ENCODE measurements at regions not wholly inside any gene's neighbourhood (a gene's known extent, or its start where the extent isn't known, plus 50 kb on each side); places are given as distances from the start of the nearest gene placed in this dataset.

DNA sequence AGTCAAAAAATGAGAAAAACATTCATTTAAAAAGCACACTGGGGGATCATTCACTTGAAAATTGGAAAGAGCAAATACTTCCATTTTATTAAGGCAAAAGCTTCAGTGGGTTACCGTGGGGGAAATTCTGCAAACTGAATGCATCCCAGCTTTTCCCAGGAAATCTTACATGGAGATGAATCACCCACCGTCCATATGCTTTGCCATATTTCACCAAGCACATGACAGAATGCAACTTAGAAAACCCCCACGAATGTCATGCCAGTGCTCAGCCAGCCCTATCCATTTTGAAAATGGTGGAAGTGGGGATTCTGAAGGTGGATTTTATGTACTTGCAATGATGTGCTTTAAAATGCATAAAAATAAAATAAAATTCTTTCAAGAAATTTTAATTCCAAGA lies 485.5 kb upstream of the ID2 start:
- DNase-seq = no peak

DNA sequence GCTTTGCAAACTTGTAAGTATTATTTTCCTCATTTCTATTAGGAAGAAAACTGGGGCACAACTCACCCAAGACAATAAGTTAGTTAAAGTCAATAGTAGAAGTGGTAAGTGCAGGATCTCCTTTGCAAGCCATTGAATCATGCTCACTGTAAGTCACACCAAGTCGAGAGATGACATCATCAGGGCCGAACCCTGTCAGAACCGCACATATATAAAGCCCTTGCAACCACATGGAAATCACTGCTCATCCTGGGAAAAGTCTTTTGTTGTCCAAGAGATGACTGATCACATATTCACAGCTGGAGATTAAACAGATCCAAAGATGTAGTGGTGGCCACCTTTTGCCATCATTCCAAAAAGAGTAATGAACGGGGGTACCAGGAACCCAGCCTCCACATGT lies 484.8 kb upstream of the ID2 start:
- no peak for DNase-seq

DNA sequence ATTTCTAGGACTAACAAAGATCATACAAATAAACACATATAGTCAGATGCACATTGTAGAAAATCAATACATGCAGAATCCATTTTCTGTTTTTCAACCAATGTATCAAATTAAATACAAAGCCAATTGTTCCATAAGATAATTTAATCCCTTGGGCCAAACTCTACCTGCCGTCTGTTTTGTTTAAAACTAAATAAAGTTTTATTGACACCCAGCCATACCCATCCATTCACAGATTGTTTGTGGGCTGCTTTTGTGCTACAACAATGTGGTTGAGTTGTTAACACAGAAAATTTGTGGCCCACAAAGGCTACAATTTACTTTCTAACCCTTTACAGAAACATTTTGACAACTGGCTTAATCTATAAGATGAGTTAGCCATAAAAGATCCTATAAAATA lies 484.0 kb upstream of the ID2 start:
- no peak for DNase-seq

DNA sequence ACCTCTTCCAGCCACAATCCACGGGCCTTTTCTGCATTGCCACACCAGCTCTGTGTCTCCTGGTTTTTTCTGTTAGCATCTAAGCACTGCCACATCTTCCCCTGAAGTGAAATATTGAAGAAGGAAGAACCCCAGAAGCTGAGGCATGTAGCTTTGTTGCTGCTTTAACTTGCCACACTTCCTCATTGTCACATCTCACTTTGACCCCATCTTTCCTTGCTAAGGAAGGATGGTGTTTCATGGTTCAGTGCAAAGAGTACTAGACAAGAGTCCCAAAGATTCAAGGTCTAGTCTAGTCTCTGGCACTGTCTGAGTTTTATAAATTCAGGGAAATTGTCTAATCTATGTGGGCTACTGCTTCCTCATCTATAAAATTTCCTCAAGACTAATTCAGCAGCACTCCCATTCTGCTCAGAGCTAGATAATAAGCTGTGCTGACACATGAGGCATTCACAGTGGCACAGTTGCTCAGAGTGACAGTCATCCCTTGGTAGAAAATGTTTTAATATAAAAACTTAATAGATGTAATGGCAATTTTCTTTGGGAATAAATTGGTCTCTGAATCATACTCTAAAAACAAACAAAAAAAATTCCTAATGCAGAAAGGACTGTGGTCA lies 483.0 kb upstream of the ID2 start:
- no peak for DNase-seq

DNA sequence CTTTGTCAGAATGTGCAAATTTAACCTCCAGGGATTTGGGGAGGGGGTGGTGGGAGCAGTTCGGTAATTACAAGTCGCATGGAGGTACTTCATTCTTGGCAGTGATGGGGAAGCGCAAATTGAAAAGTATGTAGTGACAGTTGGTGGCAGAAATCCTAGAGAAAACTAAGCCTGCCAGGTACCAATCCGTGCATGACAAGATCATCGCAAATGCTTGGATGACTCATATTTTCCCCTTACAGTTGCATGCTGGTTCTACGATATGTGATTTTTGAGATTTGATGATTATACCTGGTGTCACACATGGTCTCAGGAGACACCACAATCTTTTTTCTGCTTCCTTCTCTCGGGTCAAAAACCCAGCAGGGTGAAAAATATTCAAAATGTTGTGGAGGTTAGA lies 479.7 kb upstream of the ID2 start:
- no peak for DNase-seq

DNA sequence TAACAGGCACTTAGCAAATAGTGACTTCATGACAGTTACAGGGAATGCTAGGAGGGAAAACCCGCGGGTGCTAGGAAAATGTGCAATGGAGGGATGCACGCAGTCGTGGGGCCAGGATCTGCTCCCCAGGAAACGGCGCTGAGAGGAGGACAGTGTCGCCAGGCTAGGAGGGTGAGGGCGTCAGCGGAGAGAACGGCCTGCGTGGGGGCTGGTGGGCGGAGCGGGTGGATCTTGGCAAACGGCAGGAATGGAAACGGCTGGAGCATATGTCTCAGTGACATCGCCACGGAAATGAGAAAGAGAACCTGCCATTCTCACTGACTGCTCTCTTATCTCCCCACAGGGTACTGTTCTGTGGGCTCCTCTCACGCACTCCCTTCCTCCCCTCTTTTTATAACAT lies 478.5 kb upstream of the ID2 start:
- DNase-seq = no peak

DNA sequence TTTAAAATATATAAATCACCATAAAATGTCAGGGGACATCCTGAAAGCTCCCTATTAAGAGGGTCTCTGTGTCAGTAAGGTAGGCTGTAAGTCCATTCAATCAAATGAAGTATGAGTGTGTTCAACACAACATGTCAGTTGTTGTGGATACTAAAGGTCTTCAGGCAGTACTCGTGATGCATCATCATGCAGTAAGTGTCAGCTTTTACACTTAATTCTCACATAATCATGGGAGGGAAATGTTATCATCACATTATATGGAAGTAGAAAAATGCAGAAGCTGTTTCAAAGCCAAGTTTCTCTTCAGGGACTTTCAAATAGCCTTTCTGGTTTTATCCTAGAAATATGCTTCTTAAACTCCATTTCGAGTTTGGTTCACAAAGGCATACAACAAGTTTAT lies 477.1 kb upstream of the ID2 start:
- DNase-seq = peak in 1 of 2 donors; percentile 50

DNA sequence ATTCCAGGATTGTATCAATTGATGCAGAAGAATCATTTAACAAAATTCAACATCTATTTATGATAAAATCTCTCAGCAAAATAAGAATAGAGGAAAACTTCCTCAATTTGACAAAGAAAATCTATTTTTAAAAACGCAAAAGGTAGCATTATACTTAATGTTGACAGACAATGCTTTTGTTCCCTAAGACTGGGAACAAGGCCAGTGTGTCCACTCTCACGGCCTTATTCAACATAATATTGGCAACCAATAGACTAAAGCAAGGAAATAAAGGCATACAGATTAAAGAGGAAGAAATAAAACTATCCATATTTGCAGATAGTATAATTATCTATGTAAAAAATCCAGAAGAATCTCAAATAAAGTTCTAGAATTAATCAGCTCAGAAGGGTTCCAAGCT lies 472.4 kb upstream of the ID2 start:
- no peak for DNase-seq

DNA sequence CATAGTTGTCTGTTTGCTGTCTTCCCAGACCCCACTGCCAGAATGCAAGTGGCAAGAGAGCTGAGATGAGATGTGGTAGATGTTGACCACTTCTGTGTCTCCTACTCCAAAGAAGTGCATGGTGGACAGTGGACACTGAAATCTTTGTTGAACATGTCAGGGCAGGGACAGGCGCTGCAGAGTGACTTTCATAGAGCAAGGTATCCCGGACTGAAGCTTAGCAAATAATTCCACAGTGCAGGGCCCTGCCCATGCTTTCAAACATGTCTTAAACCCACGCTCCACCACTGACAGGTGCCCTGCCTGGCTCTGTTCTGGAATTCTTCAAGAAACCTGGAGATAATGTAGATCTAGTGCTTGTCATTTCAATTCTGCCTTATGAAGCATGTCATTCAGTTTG lies 470.5 kb upstream of the ID2 start:
- no peak for DNase-seq

DNA sequence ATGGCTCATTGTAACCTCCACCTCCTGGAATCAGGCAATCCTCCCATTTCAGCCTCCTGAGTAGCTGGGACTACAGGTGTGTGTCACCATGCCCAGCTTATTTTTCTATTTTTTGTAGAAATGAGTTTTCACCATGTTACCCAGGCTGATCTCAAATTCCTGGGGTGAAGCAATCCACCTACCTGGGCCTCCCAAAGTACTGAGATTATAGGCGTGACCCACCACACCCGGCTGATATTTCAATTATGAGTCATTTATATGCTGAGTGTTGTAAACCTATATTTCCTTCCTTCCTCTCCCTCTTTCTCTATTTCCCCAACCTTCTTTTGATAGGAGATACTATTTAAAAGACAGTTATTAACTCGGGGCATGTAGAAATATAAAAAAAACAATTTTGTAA lies 469.6 kb upstream of the ID2 start:
- DNase-seq = no peak

DNA sequence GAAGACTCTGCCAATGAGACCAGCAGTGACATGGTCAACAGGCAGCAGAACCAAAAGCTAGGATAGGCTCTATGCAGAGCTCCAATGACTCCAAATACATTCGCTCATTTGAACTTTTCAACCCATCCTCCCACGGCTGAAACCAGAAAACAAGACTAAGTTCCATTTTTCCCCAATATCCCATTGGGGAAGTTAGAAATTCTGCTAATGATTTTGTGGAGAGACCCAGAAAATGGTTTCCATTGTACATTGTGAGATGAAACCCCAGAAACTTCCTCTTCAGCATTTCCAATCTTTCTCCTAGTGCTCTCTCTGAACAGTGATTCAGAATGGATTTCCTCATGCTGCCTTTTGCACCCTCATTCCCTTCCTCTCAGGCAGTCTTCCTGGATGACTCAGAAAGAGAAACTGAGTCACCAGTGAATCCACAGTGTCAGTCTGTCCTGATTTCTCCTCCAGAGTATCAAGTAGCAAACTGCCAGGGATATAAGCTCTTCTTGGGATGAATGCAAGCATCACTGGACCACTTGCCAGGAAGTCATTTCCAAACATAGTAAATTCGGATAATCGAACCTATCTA lies 467.7 kb upstream of the ID2 start:
- no peak for DNase-seq

DNA sequence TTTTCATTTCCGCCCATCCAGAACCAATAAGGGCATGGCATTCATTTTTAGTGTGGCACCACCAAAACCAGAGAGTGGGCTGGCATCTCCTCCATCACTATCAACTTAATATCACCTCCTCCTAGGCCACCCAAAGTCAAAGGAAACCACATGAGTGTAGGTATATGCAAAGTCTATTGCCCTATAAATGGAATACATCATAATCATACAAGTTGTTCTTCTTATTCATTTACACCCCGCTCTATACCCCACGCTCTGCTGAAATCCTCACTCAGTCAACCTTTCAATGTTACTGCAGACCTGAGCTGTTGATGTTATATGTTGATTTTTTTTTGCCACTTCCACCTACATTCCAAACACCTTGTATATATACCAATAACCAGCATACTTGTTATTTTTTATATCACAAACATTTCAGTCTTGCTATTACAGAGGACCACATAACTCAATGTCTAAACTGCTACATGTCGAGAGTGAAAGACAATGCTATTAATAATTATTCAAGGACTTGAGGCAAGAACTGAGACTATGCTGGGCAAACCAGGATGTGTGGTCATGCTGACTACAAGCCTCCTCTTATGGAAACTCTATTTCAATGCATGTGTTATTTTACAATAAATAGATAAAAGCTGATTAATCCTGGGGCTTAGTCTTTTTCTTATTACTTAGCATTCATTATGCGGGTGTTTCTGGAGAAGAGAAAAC lies 466.5 kb upstream of the ID2 start:
- no peak for DNase-seq

DNA sequence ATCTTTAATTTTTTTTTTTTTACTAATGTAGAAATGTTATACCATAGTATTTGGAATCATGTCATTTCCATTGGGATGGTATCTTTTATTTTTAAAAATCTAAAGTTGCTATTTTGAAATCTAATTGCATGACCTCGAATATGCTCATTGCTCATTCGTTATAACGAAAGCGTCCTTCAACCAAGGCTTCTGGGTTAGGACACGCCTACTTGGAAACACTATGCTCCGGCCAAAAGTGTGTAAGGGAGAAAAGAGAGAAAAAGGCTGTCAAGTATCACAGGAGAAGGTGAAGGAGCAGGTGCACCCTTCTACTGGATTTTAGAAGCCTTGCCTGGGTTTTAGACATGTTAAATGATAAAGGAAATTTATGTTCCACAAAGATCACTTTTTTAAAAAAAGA lies 465.9 kb upstream of the ID2 start:
- DNase-seq = no peak

DNA sequence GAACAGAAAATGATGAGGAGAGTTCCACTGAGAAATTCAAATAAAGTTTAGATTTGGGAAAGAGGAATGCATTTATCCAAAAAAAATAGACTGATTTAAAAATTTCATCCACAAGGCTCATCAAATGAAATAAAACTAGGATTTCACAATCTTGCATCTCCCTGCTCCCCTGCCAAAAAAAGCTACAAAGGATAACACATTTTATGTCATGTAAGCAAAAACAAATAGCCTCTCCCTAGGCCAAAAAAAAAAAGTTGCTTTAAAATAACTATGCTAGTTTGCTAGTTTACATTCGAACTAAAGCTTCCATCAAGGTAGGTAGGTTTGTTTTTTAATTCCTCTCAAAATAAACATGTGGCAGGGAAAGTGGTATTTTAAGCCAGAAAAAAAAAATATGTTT lies 465.5 kb upstream of the ID2 start:
- peak in 1 of 2 donors; percentile 70 for DNase-seq

DNA sequence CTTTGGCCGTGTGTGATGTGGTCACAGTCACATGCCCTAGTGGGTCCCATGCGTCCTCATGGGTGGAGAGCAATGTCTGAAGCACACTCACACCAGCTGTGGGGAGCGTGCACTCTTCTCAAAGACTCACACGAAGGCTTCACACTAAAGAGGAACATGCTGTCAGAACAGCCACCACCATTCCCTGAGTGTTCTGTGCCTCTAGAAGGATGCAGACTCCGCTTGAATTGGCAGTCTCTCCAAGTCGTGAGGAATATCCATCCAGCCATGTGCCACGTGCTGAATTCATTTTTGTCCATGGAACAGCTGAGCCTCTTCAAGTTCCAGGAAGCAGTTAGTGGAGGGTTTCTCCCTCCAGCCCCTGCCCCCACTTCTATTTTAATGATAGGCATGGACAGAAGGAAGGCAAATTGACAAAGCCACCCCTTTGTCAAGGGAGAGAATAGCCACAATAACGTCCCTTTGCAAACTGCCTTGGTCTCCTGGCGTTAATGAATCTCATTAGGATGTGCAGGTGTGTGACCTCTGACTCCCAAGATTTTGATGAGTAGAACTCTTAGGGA lies 464.3 kb upstream of the ID2 start:
- no peak for DNase-seq

DNA sequence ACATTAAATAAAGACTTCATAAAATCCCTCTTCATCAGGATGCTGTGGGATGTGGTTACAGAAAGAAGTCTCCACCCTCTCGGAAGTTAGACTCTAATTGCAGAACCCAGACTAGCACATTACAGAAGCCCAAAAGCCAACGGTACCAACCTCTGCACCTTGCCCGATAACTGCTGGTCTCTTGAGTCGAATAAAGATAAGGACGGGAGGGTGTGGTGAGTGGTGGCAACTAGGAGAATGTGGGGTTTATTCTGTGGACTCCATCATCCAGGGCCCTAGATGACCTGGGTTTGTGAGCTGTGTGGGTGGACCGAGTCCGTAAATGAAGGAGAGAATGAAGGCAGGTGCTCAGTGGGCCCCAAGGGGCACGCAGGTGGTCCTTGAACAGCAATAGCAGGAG lies 462.8 kb upstream of the ID2 start:
- no peak for DNase-seq

DNA sequence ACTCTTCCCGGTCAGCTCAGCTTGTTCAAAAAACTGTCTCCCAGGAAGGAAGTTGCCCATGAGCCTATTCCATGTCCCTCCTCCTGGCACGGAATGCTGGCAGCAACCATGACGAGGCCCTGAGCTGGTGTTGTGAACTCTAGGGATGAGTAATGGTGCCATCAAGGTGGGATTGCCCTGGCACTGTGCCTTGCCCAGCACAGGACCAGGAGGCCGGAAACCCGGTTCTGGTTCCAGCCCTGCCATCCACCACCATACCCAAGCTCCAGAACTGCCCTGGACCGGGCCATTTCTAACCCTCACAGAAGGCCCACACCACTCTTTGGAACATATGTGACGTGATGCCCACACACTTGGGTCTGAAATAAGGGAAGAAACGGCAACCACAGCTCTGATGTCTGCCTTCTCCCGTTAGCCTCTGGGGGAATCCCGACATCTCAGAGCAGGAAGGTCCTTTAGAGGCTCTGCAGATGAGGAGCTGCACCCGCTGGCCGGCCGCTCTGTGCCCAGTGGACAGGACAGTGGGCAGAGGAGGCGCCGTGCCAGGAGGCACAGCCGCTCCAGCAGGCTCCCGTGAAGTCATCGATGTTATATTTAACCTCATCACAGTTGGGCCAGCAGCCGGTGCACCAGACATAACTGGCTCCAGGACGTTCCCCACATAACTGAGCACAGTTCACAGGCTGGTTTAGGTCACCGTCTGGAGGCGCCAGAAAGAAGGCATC lies 462.1 kb upstream of the ID2 start:
- no peak for DNase-seq

DNA sequence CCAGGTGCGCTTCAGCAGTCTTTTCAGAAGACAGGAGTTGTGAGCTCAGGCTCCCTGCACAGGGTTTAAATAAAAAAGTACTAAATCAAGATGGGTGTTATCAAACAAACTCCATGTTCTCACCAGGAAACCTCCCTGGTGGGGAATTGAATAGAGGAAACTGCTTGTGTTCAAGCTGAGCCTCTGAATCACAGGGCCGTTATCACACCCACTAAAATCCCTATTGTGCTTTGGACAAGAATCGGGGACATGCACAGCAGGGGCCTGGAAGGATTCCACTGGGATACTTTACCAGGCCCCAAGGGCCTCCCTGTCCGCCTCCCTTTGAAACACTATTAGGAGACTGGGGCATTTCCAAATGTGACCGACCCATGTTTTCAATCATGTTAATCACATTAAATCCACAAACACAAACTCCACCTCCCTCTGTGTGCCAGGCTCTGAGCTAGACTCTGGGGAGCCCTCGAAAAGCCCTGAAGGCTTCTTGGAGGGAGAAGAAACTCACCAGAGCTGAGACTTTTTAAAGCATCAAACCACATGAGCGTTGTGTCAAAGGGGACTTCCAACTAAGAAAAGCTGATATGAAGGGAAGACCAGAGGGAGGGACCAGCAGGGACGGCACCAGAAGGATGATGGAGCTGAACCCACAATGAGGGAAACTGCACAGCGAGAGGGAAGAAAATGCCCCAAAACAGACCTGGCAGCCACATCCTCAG lies 458.7 kb upstream of the ID2 start:
- no peak for DNase-seq

DNA sequence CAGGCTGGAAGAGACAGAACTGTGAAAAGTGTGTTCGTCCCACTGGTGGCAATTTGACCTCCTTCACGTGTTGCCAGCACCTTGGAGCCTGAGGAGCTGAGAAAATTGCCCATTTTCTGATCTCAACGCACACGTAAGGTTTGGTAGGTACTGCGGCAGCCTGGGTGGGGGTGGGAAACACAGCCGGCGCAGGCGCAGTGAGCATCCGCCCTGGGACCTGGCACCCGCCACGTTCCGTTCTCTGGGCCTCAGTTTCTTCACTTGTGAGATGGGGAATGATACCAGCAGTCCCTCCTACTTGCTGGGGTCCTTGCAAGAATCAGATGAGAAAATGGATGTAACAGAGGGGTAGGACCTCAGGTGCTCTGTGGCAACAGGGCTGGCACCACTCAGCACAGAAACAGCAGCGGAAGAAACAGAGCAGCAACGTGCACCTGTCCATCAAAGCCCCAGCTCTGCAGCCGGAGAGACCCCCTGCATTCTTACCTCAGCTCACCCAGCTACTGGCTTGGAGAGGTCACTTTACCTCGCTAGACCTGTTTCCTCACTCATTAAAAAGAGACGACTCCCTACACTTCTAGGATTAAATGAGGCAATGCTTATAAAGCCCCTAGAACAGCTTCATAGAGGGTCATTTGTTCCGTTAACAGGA lies 458.0 kb upstream of the ID2 start:
- no peak for DNase-seq

DNA sequence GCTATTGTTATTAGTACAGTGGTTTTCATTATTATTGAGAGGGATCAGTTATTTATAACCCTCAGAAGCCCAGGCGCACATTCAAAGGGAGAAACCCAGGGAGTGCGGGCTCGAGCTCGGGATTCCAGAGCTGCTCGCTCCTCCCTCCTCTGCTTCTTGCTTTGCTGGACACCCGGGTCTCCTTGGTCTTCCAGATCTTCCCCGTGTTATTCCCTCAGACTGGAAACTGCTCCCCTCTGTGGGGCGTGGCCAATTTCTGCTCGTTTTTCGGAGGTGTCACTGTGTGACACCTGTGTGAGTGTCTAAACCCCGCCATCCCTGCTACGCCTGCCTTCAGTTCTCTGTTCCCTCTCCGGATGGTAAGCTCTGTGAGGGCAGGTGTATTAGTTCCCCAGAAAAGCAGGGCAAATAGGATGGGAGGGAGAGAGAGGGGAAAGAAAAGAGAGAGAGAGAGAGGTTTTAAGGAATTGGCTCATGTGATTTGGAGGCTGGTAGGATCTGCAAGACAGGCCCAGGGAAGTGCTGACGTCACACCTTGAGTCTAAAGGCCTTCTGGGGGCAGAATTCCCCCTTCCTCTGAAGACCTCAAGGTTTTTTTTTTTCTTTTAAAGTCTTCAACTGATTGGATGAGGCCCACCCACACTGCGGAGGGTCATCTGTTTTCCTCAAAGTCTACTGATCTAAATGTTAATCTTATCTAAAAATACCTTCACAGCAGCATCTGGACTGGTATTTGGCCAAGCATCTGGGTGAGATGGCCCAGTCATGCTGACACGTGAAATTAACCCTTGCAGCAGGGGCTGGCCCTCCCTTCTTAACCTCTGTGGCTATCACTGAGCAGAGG lies 457.3 kb upstream of the ID2 start:
- no peak for DNase-seq

DNA sequence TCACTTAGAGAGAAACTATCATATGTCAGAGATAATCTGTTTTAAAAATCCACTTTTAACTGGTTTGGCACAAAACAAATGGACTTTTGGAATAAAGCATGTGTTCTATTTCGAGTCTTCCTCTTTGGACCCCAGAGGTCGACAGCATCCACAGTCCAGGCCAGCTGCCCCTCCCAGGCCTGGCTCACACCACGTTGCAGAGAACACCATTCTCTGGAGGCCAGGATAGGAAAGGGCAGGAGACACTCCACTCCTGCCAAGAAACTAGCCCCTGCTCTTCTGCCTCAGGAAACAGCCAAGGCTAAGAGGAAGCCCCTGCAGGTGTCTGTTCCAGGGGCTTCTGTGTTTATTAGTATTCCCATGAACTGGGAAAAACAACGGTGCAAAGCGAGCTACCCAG lies 456.6 kb upstream of the ID2 start:
- no peak for DNase-seq

Measured in right lung (tissue), 2 donors.